ENCODE measurements at regions not wholly inside any gene's neighbourhood (a gene's known extent, or its start where the extent isn't known, plus 50 kb on each side); places are given as distances from the start of the nearest gene placed in this dataset.

DNA sequence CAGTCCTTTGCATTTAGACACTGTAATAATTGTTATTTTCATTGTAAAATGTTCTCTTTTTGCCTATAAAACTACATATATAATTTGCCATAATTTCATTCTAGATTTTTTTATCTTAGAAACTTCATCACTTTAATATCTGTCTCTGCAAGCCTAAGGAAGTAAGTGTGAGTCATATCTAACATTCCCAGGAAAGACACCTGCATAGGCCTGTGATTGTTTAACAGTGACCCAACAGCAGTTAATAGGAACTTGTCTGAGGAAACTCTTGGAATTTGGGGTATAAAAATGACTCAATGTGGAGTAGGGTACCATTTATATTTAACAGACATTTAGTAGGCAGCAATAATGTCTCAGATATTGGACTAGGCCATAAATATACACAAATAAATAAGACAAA is 229.2 kb upstream of the FAM174A start:
- Histone ChIP-seq H3K27ac (ENCODE audit: low read length) (no peak overlapping the region), H3K9me3 (ENCODE audit: control insufficient read depth, insufficient read depth, low read length) (no peaks in the 10 kb centered on the region), H3K4me1 (ENCODE audit: control insufficient read depth, insufficient read depth, low read length) (no peaks in the 10 kb centered on the region), H3K27me3 (ENCODE audit: control insufficient read depth, insufficient read depth, low read length) (no peaks in the 10 kb centered on the region), H3K36me3 (ENCODE audit: control insufficient read depth, insufficient read depth, low read length) (no peaks in the 10 kb centered on the region), H3K4me3 (ENCODE audit: low read length) (no peak overlapping the region)
- DNase-seq (ENCODE audit: low read depth, low spot score): no peak

DNA sequence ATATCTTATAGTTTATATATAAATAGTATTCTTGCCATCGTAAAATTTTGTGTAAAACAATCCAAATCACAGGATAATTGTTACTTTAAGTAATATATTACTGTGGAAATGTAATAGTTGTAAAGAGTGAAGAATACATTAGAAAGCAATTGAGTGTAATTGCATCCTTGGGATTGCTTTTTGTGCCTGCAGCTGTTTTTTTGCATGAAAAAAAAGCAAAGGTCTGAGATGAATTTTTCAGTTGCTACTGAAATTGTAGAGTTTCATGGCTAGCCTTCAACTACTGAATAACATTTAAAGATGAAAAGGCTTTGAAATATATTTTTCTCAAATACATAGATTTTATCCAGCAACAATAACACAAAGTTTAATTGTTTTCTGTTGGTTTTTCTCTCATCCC is 232.0 kb upstream of the FAM174A start:
- DNase-seq (ENCODE audit: low read depth, low spot score): no peak
- Histone ChIP-seq H3K27me3 (ENCODE audit: control insufficient read depth, insufficient read depth, low read length) (no peaks in the 10 kb centered on the region), H3K27ac (ENCODE audit: low read length) (no peak overlapping the region), H3K9me3 (ENCODE audit: control insufficient read depth, insufficient read depth, low read length) (no peaks in the 10 kb centered on the region), H3K4me1 (ENCODE audit: control insufficient read depth, insufficient read depth, low read length) (no peaks in the 10 kb centered on the region), H3K36me3 (ENCODE audit: control insufficient read depth, insufficient read depth, low read length) (no peaks in the 10 kb centered on the region), H3K4me3 (ENCODE audit: low read length) (no peak overlapping the region)
- WGBS (ENCODE audit: insufficient coverage, insufficient read length): no CpG with 5 or more reads among the region's 1 CpG

DNA sequence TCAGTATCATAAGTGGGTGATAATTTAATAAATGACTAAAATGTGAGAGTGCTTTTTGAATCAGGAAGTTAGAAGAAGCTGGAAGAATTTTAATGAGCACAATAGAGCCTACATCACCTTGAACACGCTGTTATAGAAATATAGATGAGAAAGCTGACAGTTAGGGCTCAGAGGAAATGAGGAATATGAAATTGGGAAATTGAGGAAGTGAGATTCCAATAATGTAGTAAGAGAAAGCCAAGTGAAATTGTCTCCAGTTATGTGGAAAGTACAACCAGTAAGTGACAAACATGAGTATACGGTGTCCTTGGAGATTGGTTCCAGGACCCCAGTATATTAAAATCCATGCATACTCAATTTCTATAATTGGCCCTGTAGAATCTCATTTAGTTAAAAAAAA is 235.9 kb upstream of the FAM174A start:
- Histone ChIP-seq H3K4me3 (ENCODE audit: low read length) (no peak overlapping the region), H3K4me1 (ENCODE audit: control insufficient read depth, insufficient read depth, low read length) (no peaks in the 10 kb centered on the region), H3K9me3 (ENCODE audit: control insufficient read depth, insufficient read depth, low read length) (no peaks in the 10 kb centered on the region), H3K36me3 (ENCODE audit: control insufficient read depth, insufficient read depth, low read length) (no peaks in the 10 kb centered on the region), H3K27me3 (ENCODE audit: control insufficient read depth, insufficient read depth, low read length) (no peaks in the 10 kb centered on the region), H3K27ac (ENCODE audit: low read length) (no peak overlapping the region)
- no peak for DNase-seq (ENCODE audit: low read depth, low spot score)
- WGBS (ENCODE audit: insufficient coverage, insufficient read length): no CpG with 5 or more reads among the region's 2 CpGs

DNA sequence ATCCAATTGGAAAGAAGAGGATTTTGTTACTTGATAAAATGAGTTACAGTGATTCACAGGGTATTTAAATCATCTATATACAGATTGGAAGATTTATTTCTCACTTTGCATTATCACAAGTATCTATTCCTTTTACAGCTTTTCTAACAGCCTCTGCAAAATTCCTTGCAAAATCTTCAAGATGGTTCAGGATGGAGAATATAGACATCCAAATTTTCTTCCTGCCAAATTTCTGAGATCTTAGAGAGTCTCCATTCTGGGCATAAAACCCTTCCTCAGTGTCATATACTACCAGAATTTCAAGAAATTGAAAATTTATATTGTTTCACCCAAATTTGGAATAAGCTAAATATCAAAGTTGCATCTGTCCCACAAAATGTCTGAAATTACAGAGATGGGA is 259.1 kb upstream of the FAM174A start:
- Histone ChIP-seq H3K4me1 (ENCODE audit: control insufficient read depth, insufficient read depth, low read length) (no peaks in the 10 kb centered on the region), H3K27me3 (ENCODE audit: control insufficient read depth, insufficient read depth, low read length) (no peaks in the 10 kb centered on the region), H3K4me3 (ENCODE audit: low read length) (no peak overlapping the region), H3K9me3 (ENCODE audit: control insufficient read depth, insufficient read depth, low read length) (no peaks in the 10 kb centered on the region), H3K36me3 (ENCODE audit: control insufficient read depth, insufficient read depth, low read length) (no peaks in the 10 kb centered on the region), H3K27ac (ENCODE audit: low read length) (no peak overlapping the region)
- DNase-seq (ENCODE audit: low read depth, low spot score): no peak

DNA sequence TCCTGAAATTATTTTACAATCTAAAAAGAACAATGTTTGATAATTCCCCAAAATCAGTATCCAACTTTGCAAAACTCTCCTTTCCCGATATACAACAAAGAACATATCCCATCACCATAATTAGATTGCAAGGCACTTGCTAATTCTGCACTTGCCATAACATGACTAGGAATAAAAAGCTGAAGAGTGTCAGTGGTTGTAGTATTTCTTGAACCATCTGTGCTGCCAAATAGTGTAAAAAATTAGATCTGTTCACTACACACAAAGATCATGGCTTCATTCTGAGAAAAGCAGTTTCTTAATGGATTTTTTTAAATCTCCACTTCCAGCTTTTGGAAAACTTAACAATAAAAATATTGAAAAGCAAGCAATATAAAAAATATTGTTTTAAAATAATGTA is 259.5 kb upstream of the FAM174A start:
- DNase-seq (ENCODE audit: low read depth, low spot score): no peak
- no peak overlapping the region for H3K27ac ChIP-seq (ENCODE audit: low read length)
- WGBS (ENCODE audit: insufficient coverage, insufficient read length): no CpG with 5 or more reads among the region's 1 CpG

DNA sequence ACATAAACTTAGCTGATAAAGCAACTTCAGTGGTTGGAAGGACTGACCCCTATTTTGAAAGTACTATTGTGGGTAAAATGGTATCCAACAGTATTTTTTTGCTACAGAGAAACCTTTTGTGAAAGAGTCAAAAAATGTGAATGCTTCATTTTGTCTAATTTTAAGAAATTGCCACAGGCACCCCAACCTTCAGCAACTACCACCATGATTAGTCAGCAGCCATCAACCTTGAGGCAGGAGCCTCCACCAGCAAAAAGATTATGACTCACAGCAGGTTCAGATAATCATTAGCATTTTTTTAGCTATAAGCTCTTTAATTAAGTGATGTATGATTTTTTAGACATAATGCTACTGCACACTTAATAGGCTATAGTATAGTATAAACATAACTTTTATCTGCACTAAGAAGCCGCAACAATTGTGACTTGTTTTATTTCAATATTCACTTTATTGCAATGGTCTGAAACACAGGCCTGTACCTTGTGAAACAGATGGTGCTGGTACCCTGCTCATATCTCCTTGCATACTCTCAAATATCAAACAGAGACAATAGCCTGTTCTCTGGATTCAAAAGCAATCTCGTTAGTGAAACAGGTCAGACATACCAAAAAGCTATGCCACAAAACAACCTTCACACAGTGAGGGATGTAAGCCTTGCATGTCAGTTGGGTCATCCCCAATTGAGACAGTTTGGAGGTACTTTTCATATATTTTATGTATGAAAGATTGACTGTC is 261.2 kb upstream of the FAM174A start:
- no peaks in the 10 kb centered on the region for H3K9me3 ChIP-seq (ENCODE audit: control insufficient read depth, insufficient read depth, low read length)
- no peaks in the 10 kb centered on the region for H3K36me3 ChIP-seq (ENCODE audit: control insufficient read depth, insufficient read depth, low read length)
- no CpG with 5 or more reads among the region's 2 CpGs for WGBS (ENCODE audit: insufficient coverage, insufficient read length)
- no peaks in the 10 kb centered on the region for H3K4me1 ChIP-seq (ENCODE audit: control insufficient read depth, insufficient read depth, low read length)
- no peaks in the 10 kb centered on the region for H3K27me3 ChIP-seq (ENCODE audit: control insufficient read depth, insufficient read depth, low read length)
- no peak for DNase-seq (ENCODE audit: low read depth, low spot score)
- no peak overlapping the region for H3K27ac ChIP-seq (ENCODE audit: low read length)
- H3K4me3 ChIP-seq (ENCODE audit: low read length): no peak overlapping the region

More for the DNA sequence above, 259.5 kb upstream of the FAM174A start:
- no peak overlapping the region for H3K4me3 ChIP-seq (ENCODE audit: low read length)
- no peaks in the 10 kb centered on the region for H3K9me3 ChIP-seq (ENCODE audit: control insufficient read depth, insufficient read depth, low read length)
- H3K27me3 ChIP-seq (ENCODE audit: control insufficient read depth, insufficient read depth, low read length): no peaks in the 10 kb centered on the region
- H3K36me3 ChIP-seq (ENCODE audit: control insufficient read depth, insufficient read depth, low read length): no peaks in the 10 kb centered on the region
- no peaks in the 10 kb centered on the region for H3K4me1 ChIP-seq (ENCODE audit: control insufficient read depth, insufficient read depth, low read length)

DNA sequence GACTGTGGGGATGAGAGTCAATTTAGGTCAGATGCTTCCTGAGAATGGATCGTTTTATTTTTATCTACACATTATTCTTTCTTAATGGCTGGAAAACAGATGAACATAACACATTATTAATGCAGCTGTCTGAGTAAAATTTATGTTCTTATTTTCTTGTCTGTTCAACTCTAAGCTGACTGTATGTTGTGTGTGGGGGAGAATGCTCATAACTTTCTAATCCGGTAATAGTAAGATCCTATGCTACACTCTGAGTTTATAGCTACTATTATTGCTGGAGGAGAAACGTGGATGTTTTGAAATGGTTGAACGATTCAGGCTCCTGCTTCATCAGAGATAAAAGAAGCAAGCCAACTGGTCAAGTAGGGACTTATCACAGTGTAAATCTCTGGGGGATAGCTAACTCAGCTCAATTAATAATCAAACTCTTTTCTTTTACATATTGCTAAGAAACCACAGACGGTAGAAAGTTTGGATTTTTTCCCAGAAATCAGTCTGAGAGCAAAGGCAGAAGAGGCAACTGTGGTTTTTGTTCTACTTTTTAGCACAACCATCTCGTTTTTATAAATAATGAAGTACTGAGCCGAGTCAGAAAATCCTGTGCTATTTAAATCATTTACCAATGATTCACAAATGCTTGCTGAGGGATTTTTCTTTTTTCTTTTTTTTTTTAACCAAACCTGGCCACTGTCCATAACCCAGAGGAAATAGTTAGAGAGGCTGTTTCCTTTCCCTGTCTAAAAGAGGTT is 265.0 kb upstream of the FAM174A start:
- H3K27me3 ChIP-seq (ENCODE audit: control insufficient read depth, insufficient read depth, low read length): no peaks in the 10 kb centered on the region
- H3K27ac ChIP-seq (ENCODE audit: low read length): no peak overlapping the region
- H3K4me3 ChIP-seq (ENCODE audit: low read length): no peak overlapping the region
- H3K36me3 ChIP-seq (ENCODE audit: control insufficient read depth, insufficient read depth, low read length): no peaks in the 10 kb centered on the region
- no peaks in the 10 kb centered on the region for H3K4me1 ChIP-seq (ENCODE audit: control insufficient read depth, insufficient read depth, low read length)
- no peaks in the 10 kb centered on the region for H3K9me3 ChIP-seq (ENCODE audit: control insufficient read depth, insufficient read depth, low read length)
- no peak for DNase-seq (ENCODE audit: low read depth, low spot score)
- no CpG with 5 or more reads among the region's 7 CpGs for WGBS (ENCODE audit: insufficient coverage, insufficient read length)

DNA sequence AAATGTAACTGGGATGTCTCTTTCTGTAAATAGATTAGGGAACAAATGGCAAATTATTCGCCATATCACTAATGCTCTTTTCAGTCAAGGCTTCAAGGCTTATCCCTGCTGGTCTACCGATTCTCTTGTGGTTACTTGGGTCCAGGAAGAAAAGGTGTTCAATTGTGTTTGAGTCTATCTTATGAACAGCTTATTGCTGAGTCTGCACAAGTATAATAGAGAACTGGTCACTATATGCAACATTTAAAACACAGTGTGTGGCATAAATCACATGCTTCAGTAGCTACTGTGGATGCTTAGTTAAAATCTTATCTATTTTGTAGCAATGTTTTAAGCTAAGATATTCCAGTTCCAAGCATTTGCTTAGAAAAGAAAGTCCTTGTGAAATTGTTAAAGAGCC is 274.2 kb upstream of the FAM174A start:
- H3K4me3 ChIP-seq (ENCODE audit: low read length): no peak overlapping the region
- H3K27ac ChIP-seq (ENCODE audit: low read length): no peak overlapping the region
- no peaks in the 10 kb centered on the region for H3K27me3 ChIP-seq (ENCODE audit: control insufficient read depth, insufficient read depth, low read length)
- WGBS (ENCODE audit: insufficient coverage, insufficient read length): no CpG with 5 or more reads among the region's 2 CpGs
- no peaks in the 10 kb centered on the region for H3K9me3 ChIP-seq (ENCODE audit: control insufficient read depth, insufficient read depth, low read length)
- DNase-seq (ENCODE audit: low read depth, low spot score): no peak
- no peaks in the 10 kb centered on the region for H3K4me1 ChIP-seq (ENCODE audit: control insufficient read depth, insufficient read depth, low read length)
- no peaks in the 10 kb centered on the region for H3K36me3 ChIP-seq (ENCODE audit: control insufficient read depth, insufficient read depth, low read length)

DNA sequence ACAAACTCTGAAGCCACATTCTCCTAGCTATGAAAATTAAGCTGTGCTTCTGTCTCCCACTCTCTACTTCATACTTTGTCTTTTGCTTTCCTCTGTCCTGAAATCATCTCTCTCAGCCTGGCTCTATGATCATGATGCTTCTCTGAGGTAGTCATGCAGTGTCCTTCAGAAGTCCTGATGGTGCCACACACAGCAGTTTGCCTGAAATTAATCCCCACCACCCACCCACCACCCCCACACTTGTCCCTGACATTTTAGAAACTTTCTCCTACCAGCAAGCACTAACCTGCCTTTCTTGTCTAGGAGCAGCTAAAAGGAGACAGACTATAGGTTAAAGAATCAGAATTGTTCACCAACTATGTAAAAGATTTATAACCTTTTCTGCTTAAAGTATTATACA is 282.2 kb upstream of the FAM174A start:
- Histone ChIP-seq H3K36me3 (ENCODE audit: control insufficient read depth, insufficient read depth, low read length) (no peaks in the 10 kb centered on the region), H3K4me1 (ENCODE audit: control insufficient read depth, insufficient read depth, low read length) (no peaks in the 10 kb centered on the region), H3K4me3 (ENCODE audit: low read length) (no peak overlapping the region), H3K27me3 (ENCODE audit: control insufficient read depth, insufficient read depth, low read length) (no peaks in the 10 kb centered on the region), H3K27ac (ENCODE audit: low read length) (no peak overlapping the region), H3K9me3 (ENCODE audit: control insufficient read depth, insufficient read depth, low read length) (no peaks in the 10 kb centered on the region)
- no peak for DNase-seq (ENCODE audit: low read depth, low spot score)

DNA sequence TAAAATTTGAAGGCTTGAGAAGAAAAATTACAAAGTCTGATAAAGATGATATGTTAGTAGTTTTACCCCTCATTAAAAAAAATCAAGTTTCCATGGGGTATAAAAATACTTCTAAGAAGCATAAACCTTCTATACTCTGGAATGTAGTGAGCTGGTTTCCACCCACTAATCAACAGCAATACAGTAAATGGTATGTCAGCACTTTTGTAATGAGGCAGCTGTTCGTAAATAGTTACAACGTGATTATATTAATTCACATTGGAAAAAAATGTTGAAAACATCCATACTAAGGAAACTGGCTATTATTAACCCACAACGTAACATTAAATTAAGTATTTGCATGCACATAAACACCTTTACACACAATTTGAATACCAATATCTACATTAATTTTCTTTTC is 283.1 kb upstream of the FAM174A start:
- Histone ChIP-seq H3K4me3 (ENCODE audit: low read length) (no peak overlapping the region), H3K27me3 (ENCODE audit: control insufficient read depth, insufficient read depth, low read length) (no peaks in the 10 kb centered on the region), H3K4me1 (ENCODE audit: control insufficient read depth, insufficient read depth, low read length) (no peaks in the 10 kb centered on the region), H3K36me3 (ENCODE audit: control insufficient read depth, insufficient read depth, low read length) (no peaks in the 10 kb centered on the region), H3K9me3 (ENCODE audit: control insufficient read depth, insufficient read depth, low read length) (no peaks in the 10 kb centered on the region), H3K27ac (ENCODE audit: low read length) (no peak overlapping the region)
- no peak for DNase-seq (ENCODE audit: low read depth, low spot score)
- 100% methylated on average over 1 of the region's 3 CpGs for WGBS (ENCODE audit: insufficient coverage, insufficient read length)

DNA sequence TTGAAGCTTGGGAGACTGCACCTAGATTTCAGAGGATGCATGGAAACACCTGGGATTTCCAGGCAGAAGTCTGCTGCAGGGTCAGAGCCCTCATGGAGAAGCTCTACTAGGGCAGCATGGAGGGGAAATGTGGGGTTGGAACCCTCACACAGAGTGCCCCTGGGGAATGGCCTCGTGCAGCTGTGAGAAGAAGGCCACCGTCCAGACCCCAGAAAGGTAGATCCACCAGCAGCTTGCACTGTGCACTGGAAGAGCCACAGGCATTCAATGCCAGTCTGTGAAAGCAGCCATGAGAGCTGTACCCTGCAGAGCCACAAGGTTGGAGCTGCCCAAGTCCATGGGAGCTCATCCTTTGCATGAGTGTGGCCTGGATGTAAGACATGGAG is 285.3 kb upstream of the FAM174A start:
- no peaks in the 10 kb centered on the region for H3K36me3 ChIP-seq (ENCODE audit: control insufficient read depth, insufficient read depth, low read length)
- no CpG with 5 or more reads among the region's 2 CpGs for WGBS (ENCODE audit: insufficient coverage, insufficient read length)
- no peak overlapping the region for H3K4me3 ChIP-seq (ENCODE audit: low read length)
- H3K9me3 ChIP-seq (ENCODE audit: control insufficient read depth, insufficient read depth, low read length): no peaks in the 10 kb centered on the region
- no peak overlapping the region for H3K27ac ChIP-seq (ENCODE audit: low read length)
- no peaks in the 10 kb centered on the region for H3K27me3 ChIP-seq (ENCODE audit: control insufficient read depth, insufficient read depth, low read length)
- DNase-seq (ENCODE audit: low read depth, low spot score): no peak
- no peaks in the 10 kb centered on the region for H3K4me1 ChIP-seq (ENCODE audit: control insufficient read depth, insufficient read depth, low read length)
